H9 (cell line): ENCODE measurements at regions not wholly inside any gene's neighbourhood (a gene's known extent, or its start where the extent isn't known, plus 50 kb on each side); places are given as distances from the start of the nearest gene placed in this dataset.
A peak's percentile ranks its signal among the peaks of the same experiment; 100 is the strongest.

Experiments
- DNase-seq: peaks from one replicate; pipeline ENCODE4 v3.0.0-alpha.2; 2017
- H2AFZ ChIP-seq: one replicate; pipeline ENCODE4 v1.6.1; 2013; ENCODE audit warnings: mild to moderate bottlenecking, low read length, control low read depth, moderate library complexity
- H2AK5ac ChIP-seq: 2 replicates; pipeline ENCODE4 v1.6.1; 2013; ENCODE audit warnings: low read length, control low read depth, mixed read lengths; ENCODE audit not compliant: insufficient read length
- H2BK120ac ChIP-seq: one replicate; pipeline ENCODE4 v1.6.1; 2013; ENCODE audit warnings: low read depth, mild to moderate bottlenecking, low read length, control low read depth, inconsistent platforms; ENCODE audit not compliant: poor library complexity, severe bottlenecking
- H2BK12ac ChIP-seq: 2 replicates; pipeline ENCODE4 v1.6.1; 2013; ENCODE audit warnings: low read length, control low read depth, mixed read lengths, low read depth; ENCODE audit not compliant: insufficient read length
- H2BK15ac ChIP-seq: 2 replicates; pipeline ENCODE4 v1.6.1; 2013; ENCODE audit warnings: low read depth, low read length, control low read depth
- H2BK20ac ChIP-seq: one replicate; pipeline ENCODE4 v1.6.1; 2013; ENCODE audit warnings: low read depth, mild to moderate bottlenecking, low read length, control low read depth, inconsistent platforms; ENCODE audit not compliant: poor library complexity, severe bottlenecking
- H2BK5ac ChIP-seq: 2 replicates; pipeline ENCODE4 v1.6.1; 2013; ENCODE audit warnings: low read length, control low read depth, mixed read lengths; ENCODE audit not compliant: insufficient read length
- H3K14ac ChIP-seq: 2 replicates; pipeline ENCODE4 v1.6.1; 2013; ENCODE audit warnings: low read length, control low read depth; ENCODE audit not compliant: insufficient read depth
- H3K18ac ChIP-seq: 2 replicates; pipeline ENCODE4 v1.6.1; 2013; ENCODE audit warnings: low read depth, mild to moderate bottlenecking, mixed read lengths, low read length, control low read depth; ENCODE audit not compliant: insufficient read length
- H3K23ac ChIP-seq: 2 replicates; pipeline ENCODE4 v1.6.1; 2013; ENCODE audit warnings: low read length, control low read depth, mixed read lengths, low read depth; ENCODE audit not compliant: insufficient read length
- H3K23me2 ChIP-seq: 2 replicates; pipeline ENCODE4 v1.6.1; 2013; ENCODE audit warnings: low read depth, mild to moderate bottlenecking, mixed read lengths, low read length, control low read depth; ENCODE audit not compliant: insufficient read length, poor library complexity, severe bottlenecking
- H3K27ac ChIP-seq: 2 replicates; pipeline ENCODE4 v1.5.1; 2013; ENCODE audit warnings: low read length, control low read depth, mixed read lengths, low read depth; ENCODE audit not compliant: insufficient read length
- H3K27me3 ChIP-seq: 2 replicates; pipeline ENCODE4 v1.6.1; 2013; ENCODE audit warnings: low read length, control low read depth, inconsistent platforms; ENCODE audit not compliant: insufficient read depth
- H3K4ac ChIP-seq: 2 replicates; pipeline ENCODE4 v1.6.1; 2013; ENCODE audit warnings: low read depth, mild to moderate bottlenecking, control low read depth, inconsistent platforms, low read length, moderate library complexity
- H3K4me1 ChIP-seq: 2 replicates; pipeline ENCODE4 v1.6.1; 2013; ENCODE audit warnings: low read length, control low read depth, inconsistent platforms; ENCODE audit not compliant: insufficient read depth
- H3K4me2 ChIP-seq: 2 replicates; pipeline ENCODE4 v1.6.1; 2013; ENCODE audit warnings: low read length, control low read depth, mixed read lengths; ENCODE audit not compliant: insufficient read length, insufficient read depth
- H3K56ac ChIP-seq: 2 replicates; pipeline ENCODE4 v1.6.1; 2013; ENCODE audit warnings: low read depth, mild to moderate bottlenecking, mixed read lengths, low read length, control low read depth; ENCODE audit not compliant: insufficient read length
- H3K79me1 ChIP-seq: 2 replicates; pipeline ENCODE4 v1.6.1; 2013; ENCODE audit warnings: low read depth, mild to moderate bottlenecking, moderate library complexity, low read length, control low read depth, inconsistent platforms; ENCODE audit not compliant: insufficient read depth, poor library complexity, severe bottlenecking
- H3K79me2 ChIP-seq: 2 replicates; pipeline ENCODE4 v1.6.1; 2013; ENCODE audit warnings: low read length, control low read depth, inconsistent platforms; ENCODE audit not compliant: insufficient read depth
- H3K9ac ChIP-seq: 2 replicates; pipeline ENCODE4 v1.6.1; 2013; ENCODE audit warnings: low read length, control low read depth, mixed read lengths; ENCODE audit not compliant: insufficient read length; ENCODE audit errors: extremely low read depth
- H3K9me3 ChIP-seq: one replicate; pipeline ENCODE4 v1.6.1; 2013; ENCODE audit warnings: low read depth, low read length, inconsistent platforms; ENCODE audit not compliant: control insufficient read depth
- H3T11ph ChIP-seq: one replicate; pipeline ENCODE4 v1.6.1; 2013; ENCODE audit warnings: mild to moderate bottlenecking, low read length, control low read depth, inconsistent platforms
- H4K20me1 ChIP-seq: one replicate; pipeline ENCODE4 v1.6.1; 2013; ENCODE audit not compliant: control insufficient read depth, insufficient read length, insufficient read depth
- H4K5ac ChIP-seq: 2 replicates; pipeline ENCODE4 v1.6.1; 2013; ENCODE audit warnings: low read depth, mild to moderate bottlenecking, mixed read lengths, low read length, control low read depth; ENCODE audit not compliant: insufficient read length
- H4K8ac ChIP-seq: replicated peaks from 2 replicates; pipeline ENCODE4 v1.6.1; 2013; ENCODE audit warnings: low read length, control low read depth, mixed read lengths, low read depth; ENCODE audit not compliant: insufficient read length
- H4K91ac ChIP-seq: 2 replicates; pipeline ENCODE4 v1.6.1; 2013; ENCODE audit warnings: low read depth, mild to moderate bottlenecking, moderate library complexity, mixed read lengths, low read length, control low read depth; ENCODE audit not compliant: insufficient read length
- H3K27ac Mint-ChIP-seq, 3 experiments: 2 replicates in 2 of 3; 3 replicates in 1 of 3; pipeline ENCODE4 v1.8.0; 2020 to 2021; ENCODE audit warnings: mixed read lengths in 3 of 3, mild to moderate bottlenecking in 1 of 3, moderate library complexity in 1 of 3
- H3K27me3 Mint-ChIP-seq: 2 replicates; pipeline ENCODE4 v1.8.0; 2021; ENCODE audit warnings: low read depth, mild to moderate bottlenecking, moderate library complexity, mixed read lengths
- H3K36me3 Mint-ChIP-seq, 3 experiments: 2 replicates in 2 of 3; 3 replicates in 1 of 3; pipeline ENCODE4 v1.8.0; 2020 to 2021; ENCODE audit warnings: low read depth in 3 of 3, mixed read lengths in 3 of 3; ENCODE audit not compliant: insufficient read depth in 1 of 3
- H3K4me1 Mint-ChIP-seq, 2 experiments: 2 replicates each; pipeline ENCODE4 v1.8.0; 2020; ENCODE audit warnings: mixed read lengths in 2 of 2
- H3K4me3 Mint-ChIP-seq, 2 experiments: 2 replicates in 1 of 2; 3 replicates in 1 of 2; pipeline ENCODE4 v1.8.0; 2020 to 2021; ENCODE audit warnings: mild to moderate bottlenecking in 2 of 2, mixed read lengths in 2 of 2, moderate library complexity in 1 of 2
- H3K9me3 Mint-ChIP-seq, 2 experiments: 2 replicates in 1 of 2; 3 replicates in 1 of 2; pipeline ENCODE4 v1.8.0; 2020; ENCODE audit warnings: mild to moderate bottlenecking in 2 of 2, mixed read lengths in 2 of 2, moderate library complexity in 1 of 2
- CTCF ChIP-seq: fragments of 200-600 bp; sonication (generic); conservative IDR thresholded peaks from 3 replicates; pipeline ENCODE4 v1.8.0; 2021; ENCODE audit warnings: antibody characterized with exemption, mild to moderate bottlenecking
- WGBS: extraction: QIAGEN DNeasy Blood & Tissue Kit; methylation state at CpG from one replicate; pipeline ENCODE4 v1.1.7; 2013; ENCODE audit warnings: missing lambda C conversion rate, low lambda C conversion rate, mixed read lengths; ENCODE audit not compliant: insufficient read length; ENCODE audit errors: extremely low coverage; 5-methylcytosine and 5-hydroxymethylcytosine counted together

DNA sequence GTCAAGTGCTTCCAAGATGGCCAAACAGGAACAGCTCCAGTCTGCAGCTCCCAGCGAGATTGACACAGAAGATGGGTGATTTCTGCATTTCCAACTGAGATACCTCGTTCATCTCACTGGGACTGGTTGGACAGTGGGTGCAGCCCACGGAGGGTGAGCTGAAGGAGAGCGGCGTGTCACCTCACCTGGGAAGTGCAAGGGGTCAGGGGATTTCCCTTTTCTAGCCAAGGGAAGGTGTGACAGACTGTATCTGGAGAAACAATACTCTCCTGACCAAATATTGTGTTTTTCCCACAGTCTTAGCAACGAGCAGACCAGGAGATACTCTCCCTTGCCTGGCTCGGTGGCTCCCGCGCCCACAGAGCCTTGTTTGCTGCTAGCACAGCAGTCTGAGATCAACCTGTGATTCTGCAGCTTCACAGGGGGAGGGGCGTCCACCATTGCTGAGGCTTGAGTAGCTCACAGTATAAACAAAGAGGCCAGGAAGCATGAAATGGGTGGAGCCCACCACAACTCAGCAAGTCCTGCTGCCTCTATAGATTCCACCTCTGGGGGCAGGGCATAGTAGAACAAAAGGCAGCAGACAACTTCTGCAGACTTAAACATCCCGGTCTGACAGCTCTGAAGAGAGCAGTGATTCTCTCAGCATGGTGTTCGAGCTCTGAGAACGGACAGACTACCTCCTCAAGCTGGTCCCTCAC is 293.5 kb upstream of the SUCLG2 start:
- WGBS, result no CpG with 5 or more reads among the region's 13 CpGs
- no peaks in the 10 kb centered on the region for H3K23me2 ChIP-seq
- no peak overlapping the region for H3K56ac ChIP-seq
- peak overlapping the region; percentile 32 for H3K18ac ChIP-seq
- no peak overlapping the region for H3K9ac ChIP-seq
- no peak overlapping the region for H4K5ac ChIP-seq
- H3K79me2 ChIP-seq, result no peaks in the 10 kb centered on the region
- H4K8ac ChIP-seq, result no peak overlapping the region
- peak overlapping the region; percentile 2 to 19; a peak in 3 of 5 replicates for H3K4me3 Mint-ChIP-seq
- no peaks in the 10 kb centered on the region for H3K27me3 ChIP-seq
- H2BK20ac ChIP-seq, result no peak overlapping the region
- no peak overlapping the region for H2BK12ac ChIP-seq
- peaks cover 12 to 13% of the 10 kb centered on the region in 2 experiments for H3K4me1 Mint-ChIP-seq
- H3K79me1 ChIP-seq, result no peaks in the 10 kb centered on the region
- no peak overlapping the region for H3K4me2 ChIP-seq
- H3K4ac ChIP-seq, result no peak overlapping the region
- H4K20me1 ChIP-seq, result no peaks in the 10 kb centered on the region
- DNase-seq, result peak; percentile 91
- H3K9me3 ChIP-seq, result no peaks in the 10 kb centered on the region
- peaks cover 0 to 4% (median 3%) of the 10 kb centered on the region in 3 experiments; a peak in 3 of 7 replicates for H3K36me3 Mint-ChIP-seq
- peaks cover 0 to 3% of the 10 kb centered on the region in 2 experiments; a peak in 2 of 5 replicates for H3K9me3 Mint-ChIP-seq
- H4K91ac ChIP-seq, result no peak overlapping the region
- H3K23ac ChIP-seq, result no peak overlapping the region
- H2BK120ac ChIP-seq, result no peak overlapping the region
- TF ChIP-seq CTCF, result peak; percentile 32; the same call in 1 of the 3 replicates
- peak overlapping the region in 2 of 3 experiments; percentile 63 to 93; a peak in 4 of 7 replicates for H3K27ac Mint-ChIP-seq
- H3T11ph ChIP-seq, result no peak overlapping the region
- peak overlapping the region; percentile 91; the same call in 1 of the 2 replicates for H3K14ac ChIP-seq
- no peak overlapping the region for H2AK5ac ChIP-seq
- no peak overlapping the region for H2BK15ac ChIP-seq
- peaks cover 2% of the 10 kb centered on the region; the same call in 1 of the 2 replicates for H3K4me1 ChIP-seq
- peak overlapping the region; percentile 61 for H2AFZ ChIP-seq
- no peaks in the 10 kb centered on the region; the same call in 1 of the 2 replicates for H3K27me3 Mint-ChIP-seq
- H3K27ac ChIP-seq, result no peak overlapping the region
- H2BK5ac ChIP-seq, result no peak overlapping the region
